Skin of body (tissue), 1 donor: ENCODE measurements at regions not wholly inside any gene's neighbourhood (a gene's known extent, or its start where the extent isn't known, plus 50 kb on each side); places are given as distances from the start of the nearest gene placed in this dataset.

Experiments used
- DNase-seq: peaks from one replicate; lab custom pipeline; 2025; lab: John Stamatoyannopoulos, UW

GRCh38 chr14:49999146-49999761 is 106.4 kb downstream of the ARF6 start:
- DNase-seq: peak; percentile 37

- no peak for DNase-seq
Observed at GRCh38 chr14:49999826-50000379, 107.0 kb downstream of the ARF6 start.

GRCh38 chr14:50000380-50001150 is 107.7 kb downstream of the ARF6 start:
- peak; percentile 81 for DNase-seq

GRCh38 chr14:50001151-50001998 is 108.5 kb downstream of the ARF6 start:
- DNase-seq: no peak

GRCh38 chr14:50001999-50002925 is 109.4 kb downstream of the ARF6 start:
- DNase-seq: no peak

GRCh38 chr14:50002926-50003212 is 110.0 kb downstream of the ARF6 start:
- DNase-seq: no peak

GRCh38 chr14:50003213-50004021 is 110.5 kb downstream of the ARF6 start:
- peak; percentile 67 for DNase-seq

- peak; percentile 1 for DNase-seq
Observed at GRCh38 chr14:50006141-50006540, 110.2 kb downstream of the VCPKMT start.

GRCh38 chr14:50007123-50007903 is 109.1 kb downstream of the VCPKMT start:
- no peak for DNase-seq

- DNase-seq: no peak
Observed at GRCh38 chr14:50008562-50008961, 107.8 kb downstream of the VCPKMT start.

GRCh38 chr14:50008974-50009373 is 107.4 kb downstream of the VCPKMT start:
- DNase-seq: no peak

GRCh38 chr14:50010752-50011151 is 105.6 kb downstream of the VCPKMT start:
- DNase-seq: no peak

- no peak for DNase-seq
Observed at GRCh38 chr14:50011242-50011641, 105.1 kb downstream of the VCPKMT start.

- no peak for DNase-seq
Observed at GRCh38 chr14:50012644-50013043, 103.7 kb downstream of the VCPKMT start.

GRCh38 chr14:50013198-50013918 is 103.0 kb downstream of the VCPKMT start:
- DNase-seq: no peak

- DNase-seq: no peak
Observed at GRCh38 chr14:50013934-50014333, 102.4 kb downstream of the VCPKMT start.

GRCh38 chr14:50014809-50015430 is 101.5 kb downstream of the VCPKMT start:
- DNase-seq: no peak

- no peak for DNase-seq
Observed at GRCh38 chr14:50015716-50016115, 100.7 kb downstream of the VCPKMT start.
